ENCODE measurements at regions not wholly inside any gene's neighbourhood (a gene's known extent, or its start where the extent isn't known, plus 50 kb on each side); places are given as distances from the start of the nearest gene placed in this dataset.

DNA sequence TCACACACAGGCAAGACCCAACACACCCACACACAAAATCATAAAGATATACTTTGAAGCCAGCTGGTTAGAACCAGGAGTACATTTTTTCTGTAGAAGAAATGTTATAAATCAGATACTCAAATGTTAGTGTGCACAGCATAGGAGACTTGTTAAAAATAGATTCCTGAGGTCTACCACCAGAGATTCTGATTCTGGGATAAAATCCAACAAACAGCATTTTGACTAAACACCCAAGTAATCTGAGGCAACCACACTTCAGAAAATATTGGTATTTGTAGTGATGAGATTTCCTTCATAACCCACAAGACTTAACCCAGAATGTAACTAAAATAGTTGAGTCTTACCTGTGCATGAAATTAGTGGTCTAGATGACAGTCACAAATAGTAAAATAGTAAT, 301.8 kb downstream of the HNRNPD start:
- no peak for DNase-seq

- no peak for DNase-seq
These were observed 303.7 kb downstream of the HNRNPD start for GRCh38 chr4:82069883-82070638.

DNA sequence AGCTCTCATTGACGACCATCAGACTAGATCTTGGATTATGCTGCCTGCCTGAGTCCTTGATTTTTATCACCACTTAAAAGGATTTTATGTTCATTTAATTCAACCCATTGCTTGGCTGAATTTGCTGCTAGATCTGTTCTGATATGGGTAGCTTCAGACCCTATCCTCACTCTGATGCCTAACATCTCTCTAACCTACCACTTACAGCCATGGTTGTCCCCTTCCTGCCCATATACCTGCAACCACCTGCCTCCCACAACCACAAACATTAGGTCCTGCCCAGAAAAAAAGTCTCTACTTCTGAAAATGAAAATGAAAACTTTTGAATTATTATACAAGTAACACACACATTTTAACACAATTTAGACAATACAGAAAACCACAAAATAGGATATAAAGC, 310.8 kb downstream of the HNRNPD start:
- no peak for DNase-seq

- no peak for DNase-seq
These were observed 315.7 kb downstream of the HNRNPD start for GRCh38 chr4:82057990-82058544.

DNA sequence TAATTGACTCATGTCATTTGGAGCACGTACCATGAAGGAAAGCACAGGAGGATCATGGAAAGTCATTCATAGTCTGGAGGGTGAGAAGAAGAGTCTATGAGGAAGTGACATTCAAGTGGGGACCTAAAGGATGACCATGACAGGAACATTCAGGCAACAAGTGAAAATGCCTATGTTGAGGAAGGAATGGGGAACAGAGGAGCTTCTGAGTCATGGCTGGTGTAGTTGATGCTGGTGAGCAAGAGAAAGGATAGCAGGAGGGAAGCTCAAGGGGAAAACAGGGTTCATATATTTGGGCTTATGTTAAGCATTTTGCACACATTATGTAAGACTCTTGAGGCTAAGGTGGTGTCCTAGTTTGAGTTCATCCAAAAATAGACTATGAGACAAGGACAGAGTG, 318.6 kb downstream of the HNRNPD start:
- DNase-seq = no peak

DNA sequence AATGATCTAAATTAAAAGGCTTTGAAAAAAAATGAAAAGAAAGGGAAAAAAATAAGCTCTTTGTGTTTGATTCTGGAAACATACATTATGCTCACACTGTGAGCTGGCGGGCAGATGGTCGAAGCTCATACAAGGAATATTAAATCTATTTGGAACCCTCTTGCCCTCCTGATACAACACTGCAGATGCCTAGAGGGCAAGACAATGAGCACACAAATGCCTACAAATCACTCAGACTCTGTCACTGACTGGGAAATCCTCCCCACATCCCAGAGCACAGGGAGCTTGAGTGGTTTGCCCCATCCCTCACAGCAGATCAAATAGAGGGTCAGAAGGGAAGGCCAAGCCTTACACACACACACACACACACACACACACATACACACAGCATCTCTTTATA, 320.4 kb downstream of the HNRNPD start:
- no peak for DNase-seq

- no peak for DNase-seq
These were observed 323.0 kb downstream of the HNRNPD start for GRCh38 chr4:82050796-82051195.

- DNase-seq = no peak
These were observed 324.5 kb downstream of the HNRNPD start for GRCh38 chr4:82049294-82049693.

DNA sequence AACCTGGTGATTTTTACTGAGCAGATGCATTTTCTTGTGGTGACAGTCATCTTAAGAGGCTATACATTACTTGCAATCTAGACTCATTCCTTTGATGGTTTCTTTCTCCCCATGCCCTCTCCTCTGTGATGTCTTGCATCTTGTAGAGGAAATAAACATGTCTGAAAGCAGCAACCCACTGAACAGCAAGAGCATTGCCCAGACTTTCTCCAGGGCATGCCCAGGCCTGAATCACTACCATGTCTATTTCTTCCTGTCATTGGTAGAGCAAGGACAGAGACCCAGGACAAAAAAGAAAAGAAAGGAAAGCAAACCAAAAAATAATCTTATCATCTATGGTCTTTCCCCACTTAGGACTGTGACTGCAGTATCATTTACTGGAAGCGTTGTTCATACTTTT, 326.1 kb downstream of the HNRNPD start:
- no peak for DNase-seq

- no peak for DNase-seq
These were observed 327.0 kb downstream of the HNRNPD start for GRCh38 chr4:82046796-82047195.

GRCh38 chr4:82045267-82045666, 328.5 kb downstream of the HNRNPD start:
- DNase-seq = no peak

DNA sequence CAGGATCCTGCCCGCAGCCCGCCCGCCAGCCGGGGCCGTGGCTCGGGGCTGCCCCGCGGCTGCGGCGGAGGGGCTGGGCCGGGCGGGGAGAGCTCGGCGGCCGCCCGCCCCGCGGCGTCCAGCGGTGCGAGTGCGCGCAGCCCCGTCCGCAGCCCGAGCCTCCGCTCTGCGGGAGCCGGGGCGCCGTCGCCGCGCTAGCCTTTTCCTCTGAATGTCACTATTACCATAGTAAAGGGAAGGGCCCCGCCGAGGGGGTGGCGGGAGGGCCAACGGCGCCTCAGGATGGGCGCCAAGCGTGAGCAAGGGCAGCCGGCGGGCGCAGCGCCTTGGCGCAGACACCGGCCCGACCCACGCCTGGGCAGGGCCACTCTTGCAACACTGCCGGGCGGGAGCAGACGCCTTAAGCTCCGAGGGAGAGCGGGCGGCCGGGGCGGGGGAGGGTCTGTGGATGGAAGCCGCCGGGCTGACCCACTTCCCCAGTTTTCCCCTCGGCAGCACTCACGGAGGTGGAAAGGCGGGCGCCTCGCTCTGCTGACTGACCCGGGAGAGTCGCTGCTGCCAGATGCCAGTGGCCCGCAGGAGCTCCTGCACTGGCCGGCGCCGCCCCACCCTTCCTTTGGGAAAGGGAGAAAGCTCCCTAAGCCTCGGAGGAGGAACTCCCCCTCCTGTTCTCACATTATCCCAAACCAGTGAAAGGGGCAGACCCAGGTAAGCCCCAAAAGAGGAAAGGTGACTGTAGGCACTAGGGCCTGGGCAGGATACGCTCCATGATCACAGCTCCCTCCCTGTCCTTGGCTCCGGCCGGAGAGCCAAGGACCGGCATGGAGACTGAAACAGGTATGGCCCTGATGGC, 329.4 kb downstream of the HNRNPD start:
- peak; percentile 61 for DNase-seq

- DNase-seq = no peak
These were observed 330.0 kb downstream of the HNRNPD start for GRCh38 chr4:82043809-82044137.

GRCh38 chr4:82043081-82043808, 330.5 kb downstream of the HNRNPD start:
- no peak for DNase-seq

- DNase-seq = no peak
These were observed 331.7 kb downstream of the HNRNPD start for GRCh38 chr4:82042042-82042441.

GRCh38 chr4:82038936-82039335, 334.9 kb downstream of the HNRNPD start:
- DNase-seq = no peak

GRCh38 chr4:82036181-82036580, 337.6 kb downstream of the HNRNPD start:
- DNase-seq = no peak

DNA sequence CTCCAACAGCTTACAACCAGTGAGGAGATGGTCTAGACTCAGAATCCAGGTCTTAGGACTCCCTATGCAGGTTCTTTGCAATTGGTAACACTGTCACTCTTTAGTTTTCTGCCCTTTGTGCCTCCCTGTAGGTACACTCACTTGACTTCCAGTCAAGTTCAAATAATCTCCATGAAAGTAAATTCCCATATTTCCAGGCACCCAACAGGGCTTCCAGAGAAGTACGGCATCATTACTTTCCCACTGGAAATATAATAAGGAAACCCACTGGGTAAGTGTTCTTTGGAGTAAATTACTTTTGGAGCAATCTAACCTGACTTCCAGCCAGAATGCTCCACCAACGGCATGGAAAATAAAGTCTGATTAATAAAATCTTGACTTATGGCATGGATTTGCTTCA, 338.9 kb downstream of the HNRNPD start:
- no peak for DNase-seq

- DNase-seq = no peak
These were observed 339.9 kb downstream of the HNRNPD start for GRCh38 chr4:82033862-82034261.

DNA sequence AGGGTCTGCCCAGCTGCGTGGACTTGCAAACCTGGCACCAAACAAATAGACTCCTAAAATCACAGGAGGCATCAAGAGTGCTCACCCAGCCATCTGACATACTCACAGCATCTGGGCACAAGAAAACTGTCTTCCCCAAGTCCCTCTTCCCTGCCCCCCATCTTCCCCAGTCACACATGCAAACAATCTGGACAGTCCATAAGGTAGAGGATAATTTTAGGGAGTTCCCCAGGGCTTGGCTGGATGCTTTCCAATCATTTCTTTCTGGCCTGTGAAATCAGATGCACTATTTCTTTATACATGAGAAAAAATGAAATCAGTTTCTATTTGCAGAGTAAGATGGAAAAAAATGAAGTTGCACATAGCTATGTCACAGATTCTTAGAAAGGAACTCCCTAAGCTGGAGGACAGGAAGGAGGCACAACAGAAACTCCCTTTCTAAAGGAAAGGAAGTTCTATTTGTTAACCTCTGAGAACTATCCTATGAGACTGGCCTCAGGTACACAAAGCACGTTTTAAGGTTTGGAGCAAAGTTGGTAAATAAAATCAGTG, 342.3 kb downstream of the HNRNPD start:
- no peak for DNase-seq

DNA sequence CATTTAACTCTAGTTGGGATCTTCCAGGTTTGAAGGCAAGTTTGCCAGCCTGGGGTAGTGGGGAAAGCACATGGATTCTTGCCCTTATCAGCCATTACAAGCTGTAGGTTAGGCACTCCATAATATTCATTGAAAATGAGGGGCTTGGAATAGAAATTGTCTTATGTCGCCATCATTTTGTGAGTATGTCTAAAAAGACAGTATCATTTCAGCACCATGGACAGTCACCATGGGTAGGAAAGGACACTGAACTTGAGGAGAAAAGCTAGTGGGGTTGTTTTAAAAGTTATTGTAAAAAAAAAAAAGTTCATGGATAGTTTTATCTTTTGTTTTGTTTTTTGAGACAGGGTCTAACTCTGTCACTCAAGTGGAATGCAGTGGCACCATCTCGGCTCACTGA, 356.1 kb downstream of the HNRNPD start:
- DNase-seq = no peak

DNA sequence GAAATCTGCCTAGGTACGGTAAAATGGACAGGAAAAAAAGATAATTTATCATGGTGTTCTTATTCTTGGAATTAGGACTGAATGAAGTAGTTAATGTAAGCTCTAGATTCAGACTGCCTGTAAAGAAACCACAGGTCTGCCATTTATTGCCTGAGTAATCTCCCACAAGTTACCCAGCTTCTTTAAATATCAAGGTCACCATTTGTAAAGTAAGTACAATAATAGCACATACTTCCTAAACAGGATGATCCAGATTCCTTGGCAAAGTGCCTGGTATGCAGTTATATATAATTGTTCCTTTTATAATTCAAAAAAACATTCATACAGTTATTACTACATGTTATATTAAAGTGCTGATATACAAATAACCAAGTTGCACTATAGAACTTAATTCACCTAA, 368.6 kb downstream of the HNRNPD start:
- DNase-seq = no peak

DNA sequence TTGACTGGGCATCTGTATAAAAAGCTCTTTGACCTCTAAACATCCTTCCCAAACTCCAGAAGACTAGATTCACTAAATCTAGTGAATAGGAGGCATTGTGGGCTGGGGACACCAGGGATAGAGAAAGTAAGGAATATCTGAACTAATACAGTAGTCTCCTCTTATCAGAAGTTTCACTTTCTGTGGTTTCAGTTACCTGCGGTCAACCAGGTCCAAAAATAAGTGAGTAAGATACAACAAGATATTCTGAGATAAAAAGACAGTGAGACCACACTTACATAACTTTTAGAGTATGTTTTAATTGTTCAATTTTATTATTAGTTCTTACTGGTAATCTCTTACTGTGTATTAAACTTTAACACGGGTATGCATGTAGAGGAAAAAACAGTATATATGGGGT, 376.5 kb downstream of the HNRNPD start:
- DNase-seq = no peak

All from NCI-H345 (cell line).